Upper lobe of right lung (tissue), 1 donor: ENCODE measurements at regions not wholly inside any gene's neighbourhood (a gene's known extent, or its start where the extent isn't known, plus 50 kb on each side); places are given as distances from the start of the nearest gene placed in this dataset.

ENCODE experiments used
- ATAC-seq: fragments of 200-7000 bp; cut with Tn5 transposase; one replicate; pipeline ENCODE4 v1.9.1; 2020; ENCODE audit warnings: mild to moderate bottlenecking, moderate library complexity
- DNase-seq: peaks from one replicate; pipeline ENCODE4 v3.0.0-alpha.2; 2020
- H3K27ac ChIP-seq: fragments of 200-600 bp; one replicate; pipeline ENCODE4 v1.8.0; 2022
- H3K27me3 ChIP-seq: fragments of 200-600 bp; one replicate; pipeline ENCODE4 v1.8.0; 2022; ENCODE audit warnings: mild to moderate bottlenecking
- H3K36me3 ChIP-seq: fragments of 200-600 bp; one replicate; pipeline ENCODE4 v1.8.0; 2022
- H3K4me1 ChIP-seq: fragments of 200-600 bp; one replicate; pipeline ENCODE4 v1.8.0; 2022
- H3K4me3 ChIP-seq: fragments of 200-600 bp; one replicate; pipeline ENCODE4 v1.8.0; 2022; ENCODE audit warnings: mild to moderate bottlenecking
- H3K9me3 ChIP-seq: fragments of 200-600 bp; one replicate; pipeline ENCODE4 v1.8.0; 2022
- intact Hi-C: fragments of 100-400 bp; cut with DNase I; formaldehyde crosslinking; loops from one replicate; pipeline ENCODE4 v1.11.0; 2022
- TF ChIP-seq, protein P1 (sequence below): fragments of 200-600 bp; IDR thresholded peaks from one replicate; pipeline ENCODE4 v1.8.0; 2022; ENCODE audit warnings: antibody characterized with exemption
- donor health status: DM: no; HTN: yes; CAD: no; lungs with severe emphysema.

- intact Hi-C loops: no loop called here
- no peak overlapping the region for H3K4me3 ChIP-seq
- H3K9me3 ChIP-seq: no peaks in the 10 kb centered on the region
- ATAC-seq (no peak), DNase-seq (no peak)
- no peaks in the 10 kb centered on the region for H3K27me3 ChIP-seq
- H3K4me1 ChIP-seq: no peaks in the 10 kb centered on the region
- no peaks in the 10 kb centered on the region for H3K36me3 ChIP-seq
- TF ChIP-seq, protein P1, sequence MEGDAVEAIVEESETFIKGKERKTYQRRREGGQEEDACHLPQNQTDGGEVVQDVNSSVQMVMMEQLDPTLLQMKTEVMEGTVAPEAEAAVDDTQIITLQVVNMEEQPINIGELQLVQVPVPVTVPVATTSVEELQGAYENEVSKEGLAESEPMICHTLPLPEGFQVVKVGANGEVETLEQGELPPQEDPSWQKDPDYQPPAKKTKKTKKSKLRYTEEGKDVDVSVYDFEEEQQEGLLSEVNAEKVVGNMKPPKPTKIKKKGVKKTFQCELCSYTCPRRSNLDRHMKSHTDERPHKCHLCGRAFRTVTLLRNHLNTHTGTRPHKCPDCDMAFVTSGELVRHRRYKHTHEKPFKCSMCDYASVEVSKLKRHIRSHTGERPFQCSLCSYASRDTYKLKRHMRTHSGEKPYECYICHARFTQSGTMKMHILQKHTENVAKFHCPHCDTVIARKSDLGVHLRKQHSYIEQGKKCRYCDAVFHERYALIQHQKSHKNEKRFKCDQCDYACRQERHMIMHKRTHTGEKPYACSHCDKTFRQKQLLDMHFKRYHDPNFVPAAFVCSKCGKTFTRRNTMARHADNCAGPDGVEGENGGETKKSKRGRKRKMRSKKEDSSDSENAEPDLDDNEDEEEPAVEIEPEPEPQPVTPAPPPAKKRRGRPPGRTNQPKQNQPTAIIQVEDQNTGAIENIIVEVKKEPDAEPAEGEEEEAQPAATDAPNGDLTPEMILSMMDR: no peak
- no peak overlapping the region for H3K27ac ChIP-seq
Observed at GRCh38 chr11:131203040-131203439, 167.4 kb upstream of the NTM start.

GRCh38 chr11:131204282-131204681 is 166.1 kb upstream of the NTM start:
- Histone ChIP-seq H3K4me1 (no peaks in the 10 kb centered on the region), H3K27ac (no peak overlapping the region), H3K4me3 (no peak overlapping the region), H3K27me3 (no peaks in the 10 kb centered on the region), H3K36me3 (no peaks in the 10 kb centered on the region), H3K9me3 (no peaks in the 10 kb centered on the region)
- no peak for ATAC-seq
- intact Hi-C loops: no loop called here
- DNase-seq: no peak
- TF ChIP-seq, protein P1: no peak

- H3K4me1 ChIP-seq: no peaks in the 10 kb centered on the region
- no peak overlapping the region for H3K4me3 ChIP-seq
- ATAC-seq (no peak), DNase-seq (no peak)
- no peaks in the 10 kb centered on the region for H3K9me3 ChIP-seq
- H3K27me3 ChIP-seq: no peaks in the 10 kb centered on the region
- TF ChIP-seq, protein P1: no peak
- no peak overlapping the region for H3K27ac ChIP-seq
- intact Hi-C loops: no loop called here
- no peaks in the 10 kb centered on the region for H3K36me3 ChIP-seq
Observed at GRCh38 chr11:131204765-131205380, 165.5 kb upstream of the NTM start.

DNA sequence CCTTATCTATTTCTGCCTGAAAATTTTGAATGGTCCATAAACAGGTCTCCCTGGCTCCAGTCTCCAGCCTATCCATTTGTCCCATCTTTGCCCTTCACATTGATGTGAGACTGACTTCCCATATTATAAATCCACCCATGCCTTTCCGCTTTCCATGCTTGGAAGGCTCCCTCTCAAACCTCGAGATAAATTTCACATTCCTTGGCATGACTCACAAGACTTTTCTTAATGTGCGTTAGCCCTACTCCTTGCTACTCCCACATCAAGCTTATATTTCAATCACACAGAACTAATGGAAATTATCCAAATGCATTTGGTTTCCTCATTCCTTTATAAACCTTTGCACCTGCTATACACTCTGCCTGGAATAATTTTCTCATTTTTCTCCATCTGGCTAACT is 163.7 kb upstream of the NTM start:
- no peak for ATAC-seq
- H3K27me3 ChIP-seq: no peaks in the 10 kb centered on the region

GRCh38 chr11:131207901-131208300 is 162.5 kb upstream of the NTM start:
- TF ChIP-seq, protein P1: no peak
- H3K27ac ChIP-seq: no peak overlapping the region
- no peak overlapping the region for H3K4me3 ChIP-seq
- no peaks in the 10 kb centered on the region for H3K36me3 ChIP-seq
- H3K27me3 ChIP-seq: no peaks in the 10 kb centered on the region
- DNase-seq: no peak
- no peaks in the 10 kb centered on the region for H3K9me3 ChIP-seq
- no peak for ATAC-seq
- intact Hi-C loops: no loop called here
- H3K4me1 ChIP-seq: no peaks in the 10 kb centered on the region

More for the DNA sequence above, 163.7 kb upstream of the NTM start:
- no peaks in the 10 kb centered on the region for H3K4me1 ChIP-seq
- H3K36me3 ChIP-seq: no peaks in the 10 kb centered on the region
- TF ChIP-seq, protein P1: no peak
- DNase-seq: no peak
- H3K9me3 ChIP-seq: no peaks in the 10 kb centered on the region
- no peak overlapping the region for H3K4me3 ChIP-seq
- intact Hi-C loops: no loop called here
- no peak overlapping the region for H3K27ac ChIP-seq
